NCI-H1092 treated with DMSO at 0.1 percent for 48 hours (cell line): ENCODE measurements at regions not wholly inside any gene's neighbourhood (a gene's known extent, or its start where the extent isn't known, plus 50 kb on each side); places are given as distances from the start of the nearest gene placed in this dataset.

Source experiments
- DNase-seq: peaks from one replicate; lab custom pipeline; 2025; lab: John Stamatoyannopoulos, UW

- no peak for DNase-seq
Measured at GRCh38 chr2:156647377-156648010, 211.3 kb downstream of the GPD2 start.

GRCh38 chr2:156648522-156648921, 212.3 kb downstream of the GPD2 start:
- DNase-seq, result no peak

- no peak for DNase-seq
Measured at GRCh38 chr2:156649596-156649995, 213.4 kb downstream of the GPD2 start.

GRCh38 chr2:156652691-156653090, 216.5 kb downstream of the GPD2 start:
- no peak for DNase-seq

GRCh38 chr2:156653675-156654074, 217.5 kb downstream of the GPD2 start:
- DNase-seq, result no peak

- no peak for DNase-seq
Measured at GRCh38 chr2:156657809-156658208, 221.6 kb downstream of the GPD2 start.

- DNase-seq, result no peak
Measured at GRCh38 chr2:156659694-156660093, 223.5 kb downstream of the GPD2 start.

- no peak for DNase-seq
Measured at GRCh38 chr2:156663757-156664409, 227.7 kb downstream of the GPD2 start.

GRCh38 chr2:156666130-156666785, 230.1 kb downstream of the GPD2 start:
- DNase-seq, result no peak

- no peak for DNase-seq
Measured at GRCh38 chr2:156670104-156670503, 233.9 kb downstream of the GPD2 start.

- no peak for DNase-seq
Measured at GRCh38 chr2:156671706-156672361, 235.7 kb downstream of the GPD2 start.

- no peak for DNase-seq
Measured at GRCh38 chr2:156672556-156673332, 236.6 kb downstream of the GPD2 start.

- no peak for DNase-seq
Measured at GRCh38 chr2:156673333-156673615, 237.1 kb downstream of the GPD2 start.

GRCh38 chr2:156673981-156674380, 237.8 kb downstream of the GPD2 start:
- DNase-seq, result no peak

GRCh38 chr2:156675896-156676295, 239.7 kb downstream of the GPD2 start:
- DNase-seq, result no peak

- no peak for DNase-seq
Measured at GRCh38 chr2:156679820-156680219, 243.6 kb downstream of the GPD2 start.

GRCh38 chr2:156680266-156680665, 244.1 kb downstream of the GPD2 start:
- no peak for DNase-seq

- no peak for DNase-seq
Measured at GRCh38 chr2:156687126-156687525, 250.9 kb downstream of the GPD2 start.

GRCh38 chr2:156687715-156688114, 251.5 kb downstream of the GPD2 start:
- DNase-seq, result no peak

GRCh38 chr2:156689939-156690338, 253.8 kb downstream of the GPD2 start:
- DNase-seq, result no peak

GRCh38 chr2:156691014-156691413, 254.8 kb downstream of the GPD2 start:
- no peak for DNase-seq

GRCh38 chr2:156695020-156695419, 258.8 kb downstream of the GPD2 start:
- no peak for DNase-seq
